ENCODE measurements at regions not wholly inside any gene's neighbourhood (a gene's known extent, or its start where the extent isn't known, plus 50 kb on each side); places are given as distances from the start of the nearest gene placed in this dataset.

DNA sequence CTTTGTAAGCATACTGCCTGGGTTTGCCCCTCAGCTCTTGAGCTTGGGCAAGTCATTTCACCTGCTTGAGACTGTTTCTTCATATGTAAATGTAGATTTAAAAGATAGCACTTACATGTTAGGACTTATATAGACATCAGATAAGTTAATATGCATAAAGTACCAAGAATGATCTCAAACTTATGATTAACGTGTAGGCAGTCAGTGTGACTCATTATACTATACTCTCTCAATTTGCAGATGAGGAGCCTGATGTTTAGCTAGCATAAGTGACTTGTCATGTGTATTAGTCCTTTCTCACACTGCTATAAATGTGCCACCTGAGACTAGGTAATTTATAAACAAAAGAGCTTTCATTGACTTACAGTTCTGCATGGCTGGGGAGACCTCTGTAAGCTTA lies 690.5 kb downstream of the KCNJ2 start:
- TF ChIP-seq CTCF (IDR thresholded peaks at IDR 0.05; ENCODE audit: insufficient read depth, low read length, poor library complexity, severe bottlenecking), result no peak
- TF ChIP-seq EZH2phosphoT487 (conservative IDR thresholded peaks at IDR 0.05; ENCODE audit: low read length), result no peak

DNA sequence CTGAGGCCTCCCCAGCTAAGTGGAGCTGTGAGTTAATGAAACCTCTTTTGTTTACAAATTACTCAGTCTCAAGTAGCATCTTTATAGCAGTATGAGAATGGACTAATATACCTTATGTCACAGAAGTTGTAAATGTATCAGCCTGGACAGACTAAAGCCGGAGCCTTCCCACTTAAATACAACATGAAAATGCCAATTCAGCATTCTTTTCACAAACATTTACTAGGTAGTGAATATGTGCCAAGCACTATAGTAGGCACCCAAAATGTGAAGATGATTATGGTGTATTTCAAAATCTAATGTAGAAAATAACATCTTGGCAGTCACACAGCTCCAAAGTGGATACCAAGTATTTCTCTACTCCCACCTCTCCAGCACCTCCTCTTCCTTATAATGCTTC lies 693.0 kb downstream of the KCNJ2 start:
- Histone ChIP-seq H3K4me2 (ENCODE audit: low read depth, low read length, poor library complexity, severe bottlenecking) (no peak overlapping the region), H3K9ac (ENCODE audit: low read length) (no peak overlapping the region), H3K36me3 (ENCODE audit: low read length) (no peaks in the 10 kb centered on the region), H3K9me3 (ENCODE audit: insufficient read depth, low read length) (no peaks in the 10 kb centered on the region), H3K4me3 (ENCODE audit: insufficient read depth, low read length, poor library complexity, severe bottlenecking) (no peak overlapping the region), H4K20me1 (ENCODE audit: low read depth, low read length) (no peaks in the 10 kb centered on the region), H2AFZ (ENCODE audit: low read depth, low read length, severe bottlenecking) (no peak overlapping the region), H3K79me2 (ENCODE audit: insufficient read depth, low read length) (no peaks in the 10 kb centered on the region), H3K27ac (ENCODE audit: low read depth, low read length) (no peak overlapping the region), H3K9me2 (replicated peaks; ENCODE audit: insufficient read depth, low read length) (no peaks in the 10 kb centered on the region; the same call in 1 of the 2 replicates), H3F3A (ENCODE audit: insufficient read depth) (no peaks in the 10 kb centered on the region), H3K27me3 (ENCODE audit: low read length) (no peaks in the 10 kb centered on the region)
- TF ChIP-seq CTCF (IDR thresholded peaks at IDR 0.05; ENCODE audit: insufficient read depth, low read length, poor library complexity, severe bottlenecking), result no peak
- TF ChIP-seq EZH2phosphoT487 (conservative IDR thresholded peaks at IDR 0.05; ENCODE audit: low read length), result no peak

More for the DNA sequence above, 690.5 kb downstream of the KCNJ2 start:
- Histone ChIP-seq H2AFZ (ENCODE audit: low read depth, low read length, severe bottlenecking) (no peak overlapping the region), H3K9me2 (replicated peaks; ENCODE audit: insufficient read depth, low read length) (no peaks in the 10 kb centered on the region; the same call in 1 of the 2 replicates), H3F3A (ENCODE audit: insufficient read depth) (no peaks in the 10 kb centered on the region), H3K27ac (ENCODE audit: low read depth, low read length) (no peak overlapping the region), H4K20me1 (ENCODE audit: low read depth, low read length) (no peaks in the 10 kb centered on the region), H3K79me2 (ENCODE audit: insufficient read depth, low read length) (no peaks in the 10 kb centered on the region), H3K9ac (ENCODE audit: low read length) (no peak overlapping the region), H3K9me3 (ENCODE audit: insufficient read depth, low read length) (no peaks in the 10 kb centered on the region), H3K4me3 (ENCODE audit: insufficient read depth, low read length, poor library complexity, severe bottlenecking) (no peak overlapping the region), H3K27me3 (ENCODE audit: low read length) (no peaks in the 10 kb centered on the region), H3K4me2 (ENCODE audit: low read depth, low read length, poor library complexity, severe bottlenecking) (no peak overlapping the region), H3K36me3 (ENCODE audit: low read length) (no peaks in the 10 kb centered on the region)

- H2AFZ ChIP-seq (ENCODE audit: low read depth, low read length, severe bottlenecking), result no peak overlapping the region
- no peaks in the 10 kb centered on the region for H4K20me1 ChIP-seq (ENCODE audit: low read depth, low read length)
Measured at GRCh38 chr17:70863436-70864248, 694.3 kb downstream of the KCNJ2 start.

More at GRCh38 chr17:70863436-70864248, 694.3 kb downstream of the KCNJ2 start:
- Histone ChIP-seq H3K27me3 (ENCODE audit: low read length) (no peaks in the 10 kb centered on the region), H3K9me2 (replicated peaks; ENCODE audit: insufficient read depth, low read length) (no peaks in the 10 kb centered on the region; the same call in 1 of the 2 replicates), H3K36me3 (ENCODE audit: low read length) (no peaks in the 10 kb centered on the region), H3K4me3 (ENCODE audit: insufficient read depth, low read length, poor library complexity, severe bottlenecking) (no peak overlapping the region), H3K9me3 (ENCODE audit: insufficient read depth, low read length) (no peaks in the 10 kb centered on the region), H3F3A (ENCODE audit: insufficient read depth) (no peaks in the 10 kb centered on the region), H3K9ac (ENCODE audit: low read length) (no peak overlapping the region), H3K27ac (ENCODE audit: low read depth, low read length) (no peak overlapping the region), H3K79me2 (ENCODE audit: insufficient read depth, low read length) (no peaks in the 10 kb centered on the region), H3K4me2 (ENCODE audit: low read depth, low read length, poor library complexity, severe bottlenecking) (no peak overlapping the region)
- no peak for TF ChIP-seq EZH2phosphoT487 (conservative IDR thresholded peaks at IDR 0.05; ENCODE audit: low read length)
- TF ChIP-seq CTCF (IDR thresholded peaks at IDR 0.05; ENCODE audit: insufficient read depth, low read length, poor library complexity, severe bottlenecking), result no peak
